A673 (cell line): ENCODE measurements at regions not wholly inside any gene's neighbourhood (a gene's known extent, or its start where the extent isn't known, plus 50 kb on each side); places are given as distances from the start of the nearest gene placed in this dataset.

Experiments used
- BruUV-seq: library from RNA; stranded (reverse); fragments of 400-500 nt; replicated peaks from 2 replicates; lab custom pipeline; 2021; lab: Mats Ljungman, UMichigan
- CTCF ChIA-PET: fragments of 300-600 bp; sonication (Branson Sonifier 250); formaldehyde crosslinking; loops from one replicate; lab custom pipeline; 2022; ENCODE audit warnings: antibody characterized with exemption; lab: Charles Lee
- POLR2A ChIA-PET: fragments of 300-600 bp; sonication (Branson Sonifier 250); formaldehyde crosslinking; loops from one replicate; lab custom pipeline; 2022; ENCODE audit warnings: antibody characterized with exemption; ENCODE audit not compliant: low non-redundant PET; lab: Charles Lee
- DNase-seq: peaks from one replicate; pipeline ENCODE4 v3.0.0-alpha.2; 2015; ENCODE audit warnings: low spot score
- H3K27ac ChIP-seq: fragments of 200-600 bp; sonication (generic); 2 replicates; pipeline ENCODE4 v1.5.1; 2016; ENCODE audit warnings: mixed run types, low read depth, mild to moderate bottlenecking, mixed read lengths, antibody characterized with exemption, low read length; ENCODE audit not compliant: poor library complexity, severe bottlenecking
- H3K27me3 ChIP-seq: fragments of 200-600 bp; sonication (generic); replicated peaks from 2 replicates; pipeline ENCODE4 v1.6.1; 2017; ENCODE audit warnings: mixed run types, low read depth, mild to moderate bottlenecking, mixed read lengths, antibody characterized with exemption, low read length; ENCODE audit not compliant: insufficient read depth, poor library complexity
- H3K36me3 ChIP-seq: fragments of 200-600 bp; sonication (generic); 2 replicates; pipeline ENCODE4 v1.6.1; 2016; ENCODE audit warnings: mixed run types, mild to moderate bottlenecking, mixed read lengths, antibody characterized with exemption, low read length; ENCODE audit not compliant: insufficient read depth, poor library complexity, severe bottlenecking
- H3K4me1 ChIP-seq: fragments of 200-600 bp; sonication (generic); 2 replicates; pipeline ENCODE4 v1.6.1; 2017; ENCODE audit warnings: mixed run types, mild to moderate bottlenecking, mixed read lengths, antibody characterized with exemption, low read length; ENCODE audit not compliant: insufficient read depth, poor library complexity, severe bottlenecking
- H3K4me3 ChIP-seq: fragments of 200-600 bp; sonication (generic); 2 replicates; pipeline ENCODE4 v1.5.1; 2016; ENCODE audit warnings: low read depth, mixed run types, mild to moderate bottlenecking, mixed read lengths, low read length; ENCODE audit not compliant: poor library complexity, severe bottlenecking
- H3K9me3 ChIP-seq: fragments of 200-600 bp; sonication (generic); 2 replicates; pipeline ENCODE4 v1.6.1; 2016; ENCODE audit warnings: mixed run types, low read depth, mild to moderate bottlenecking, mixed read lengths, antibody characterized with exemption, low read length; ENCODE audit not compliant: poor library complexity, severe bottlenecking
- CTCF ChIP-seq: fragments of 300-800, 200-600 bp; sonication (generic); conservative IDR thresholded peaks from 2 replicates; pipeline ENCODE4 v1.5.1; 2017; ENCODE audit warnings: low read depth, mild to moderate bottlenecking, antibody characterized with exemption, low read length, moderate library complexity, mixed read lengths
- EZH2 ChIP-seq: fragments of 200-600 bp; sonication (generic); IDR thresholded peaks from 2 replicates; pipeline ENCODE4 v1.6.1; 2017; ENCODE audit warnings: borderline replicate concordance, low read depth, mild to moderate bottlenecking, mixed read lengths, antibody characterized with exemption, low read length; ENCODE audit not compliant: poor library complexity, severe bottlenecking
- intact Hi-C: fragments of 100-400 bp; cut with micrococcal nuclease; formaldehyde crosslinking; loops from one replicate; pipeline ENCODE4 v1.10.0; 2022; ENCODE audit not compliant: unreplicated experiment

- no peaks in the 10 kb centered on the region for H3K27me3 ChIP-seq
- no TSS peak for BruUV-seq
- POLR2A ChIA-PET, result no interaction called here
- CTCF ChIA-PET, result no interaction called here
- no peaks in the 10 kb centered on the region for H3K9me3 ChIP-seq
- DNase-seq, result no peak
- H3K27ac ChIP-seq, result no peak overlapping the region
- H3K36me3 ChIP-seq, result no peaks in the 10 kb centered on the region
- H3K4me1 ChIP-seq, result no peaks in the 10 kb centered on the region
- intact Hi-C loops, result no loop called here
- TF ChIP-seq EZH2 (no peak), CTCF (no peak)
- no peak overlapping the region for H3K4me3 ChIP-seq
Measured at GRCh38 chr4:177080388-177080787, 229.3 kb upstream of the NEIL3 start.

GRCh38 chr4:177087060-177087459 is 222.6 kb upstream of the NEIL3 start:
- intact Hi-C loops, result no loop called here
- CTCF ChIA-PET, result no interaction called here
- Histone ChIP-seq H3K4me3 (no peak overlapping the region), H3K4me1 (no peaks in the 10 kb centered on the region), H3K9me3 (no peaks in the 10 kb centered on the region), H3K27me3 (peaks cover 3% of the 10 kb centered on the region), H3K27ac (no peak overlapping the region), H3K36me3 (no peaks in the 10 kb centered on the region)
- BruUV-seq, result no TSS peak
- POLR2A ChIA-PET, result no interaction called here
- no peak for DNase-seq
- TF ChIP-seq EZH2 (no peak), CTCF (no peak)

- no peak for DNase-seq
- peaks cover 3% of the 10 kb centered on the region for H3K27me3 ChIP-seq
- H3K9me3 ChIP-seq, result no peaks in the 10 kb centered on the region
- no peaks in the 10 kb centered on the region for H3K36me3 ChIP-seq
- H3K27ac ChIP-seq, result no peak overlapping the region
- no peaks in the 10 kb centered on the region for H3K4me1 ChIP-seq
- no peak overlapping the region for H3K4me3 ChIP-seq
- CTCF ChIA-PET, result no interaction called here
- POLR2A ChIA-PET, result no interaction called here
- no peak for TF ChIP-seq EZH2
- TF ChIP-seq CTCF, result no peak
- intact Hi-C loops, result no loop called here
- no TSS peak for BruUV-seq
Measured at GRCh38 chr4:177087499-177087898, 222.2 kb upstream of the NEIL3 start.
